Neural progenitor cell (in vitro differentiated cells): ENCODE measurements at regions not wholly inside any gene's neighbourhood (a gene's known extent, or its start where the extent isn't known, plus 50 kb on each side); places are given as distances from the start of the nearest gene placed in this dataset.

Experiments
- CTCF ChIP-seq: fragments of 200-600 bp; sonication (generic); IDR thresholded peaks from 2 replicates; pipeline ENCODE4 v1.5.1; 2017; ENCODE audit warnings: antibody characterized with exemption, mild to moderate bottlenecking
- EZH2 ChIP-seq: fragments of 200-600 bp; sonication (generic); IDR thresholded peaks from 2 replicates; pipeline ENCODE4 v1.6.1; 2017; ENCODE audit warnings: antibody characterized with exemption, mild to moderate bottlenecking, moderate library complexity

DNA sequence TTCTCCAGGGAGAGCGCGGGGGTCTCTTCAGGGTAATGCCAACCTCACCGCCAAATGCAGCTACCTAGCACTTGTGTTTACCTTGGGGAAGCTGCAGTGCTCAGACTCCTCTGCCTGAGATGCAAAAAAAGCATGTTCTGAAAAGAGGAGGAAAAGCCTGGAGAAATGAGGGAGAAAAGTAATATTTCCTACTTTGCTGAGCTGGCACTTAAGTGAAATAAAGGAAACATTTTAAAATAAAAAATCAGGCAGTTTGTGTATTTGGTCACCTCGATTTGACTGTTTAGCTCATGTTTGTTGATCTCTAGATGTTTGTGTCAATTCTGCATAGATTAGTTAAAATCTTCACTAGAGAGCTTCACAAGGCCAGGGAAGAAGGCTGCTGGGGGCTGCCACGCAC is 487.2 kb downstream of the QKI start:
- TF ChIP-seq CTCF = no peak
- no peak for TF ChIP-seq EZH2
